ENCODE measurements at regions not wholly inside any gene's neighbourhood (a gene's known extent, or its start where the extent isn't known, plus 50 kb on each side); places are given as distances from the start of the nearest gene placed in this dataset.

- TF ChIP-seq CTCF (IDR thresholded peaks at IDR 0.05) (no peak), ZFX (IDR thresholded peaks at IDR 0.05; ENCODE audit: borderline replicate concordance) (no peak)
Observed at GRCh38 chr16:51439271-51439670, 288.2 kb upstream of the SALL1 start.
